HG02943 (cell line): ENCODE measurements at regions not wholly inside any gene's neighbourhood (a gene's known extent, or its start where the extent isn't known, plus 50 kb on each side); places are given as distances from the start of the nearest gene placed in this dataset.
"Not testable (repeated sequence)": the region's sequence is repeated elsewhere in the genome, so short reads cannot be mapped to it uniquely, and the experiment has no call there.

Source experiments
- ATAC-seq: cut with Tn5 transposase; IDR thresholded peaks from one replicate; pipeline ENCODE4 v1.9.1; 2021; ENCODE audit warnings: mild to moderate bottlenecking, low read depth, moderate library complexity; ENCODE audit not compliant: unreplicated experiment

- ATAC-seq, result no peak
These were observed 160.4 kb downstream of the CPEB2 start for GRCh38 chr4:15162465-15163283.

GRCh38 chr4:15163284-15163645 lies 161.0 kb downstream of the CPEB2 start:
- no peak for ATAC-seq

- ATAC-seq, result no peak
These were observed 162.3 kb downstream of the CPEB2 start for GRCh38 chr4:15164571-15164970.

GRCh38 chr4:15167743-15168142 lies 165.5 kb downstream of the CPEB2 start:
- ATAC-seq, result no peak

- no peak for ATAC-seq
These were observed 166.5 kb downstream of the CPEB2 start for GRCh38 chr4:15168759-15169158.

GRCh38 chr4:15171725-15172124 lies 169.4 kb downstream of the CPEB2 start:
- ATAC-seq, result no peak

GRCh38 chr4:15173251-15173650 lies 171.0 kb downstream of the CPEB2 start:
- ATAC-seq, result no peak

- ATAC-seq, result not testable (repeated sequence)
These were observed 171.9 kb downstream of the CPEB2 start for GRCh38 chr4:15174168-15174567.

- ATAC-seq, result not testable (repeated sequence)
These were observed 177.6 kb downstream of the CPEB2 start for GRCh38 chr4:15179842-15180241.

- no peak for ATAC-seq
These were observed 180.4 kb downstream of the CPEB2 start for GRCh38 chr4:15182600-15183220.

- ATAC-seq, result no peak
These were observed 183.9 kb downstream of the CPEB2 start for GRCh38 chr4:15186149-15186548.

GRCh38 chr4:15186806-15187205 lies 184.5 kb downstream of the CPEB2 start:
- no peak for ATAC-seq

- no peak for ATAC-seq
These were observed 186.6 kb downstream of the CPEB2 start for GRCh38 chr4:15188605-15189539.

GRCh38 chr4:15194520-15194919 lies 192.2 kb downstream of the CPEB2 start:
- ATAC-seq, result no peak

- ATAC-seq, result no peak
These were observed 194.7 kb downstream of the CPEB2 start for GRCh38 chr4:15197005-15197404.

GRCh38 chr4:15198070-15198727 lies 195.9 kb downstream of the CPEB2 start:
- no peak for ATAC-seq

GRCh38 chr4:15201782-15202181 lies 199.5 kb downstream of the CPEB2 start:
- ATAC-seq, result no peak

GRCh38 chr4:15202481-15202880 lies 200.2 kb downstream of the CPEB2 start:
- no peak for ATAC-seq

GRCh38 chr4:15206526-15206925 lies 204.2 kb downstream of the CPEB2 start:
- ATAC-seq, result not testable (repeated sequence)

GRCh38 chr4:15213302-15213970 lies 211.2 kb downstream of the CPEB2 start:
- no peak for ATAC-seq
